ENCODE measurements at regions not wholly inside any gene's neighbourhood (a gene's known extent, or its start where the extent isn't known, plus 50 kb on each side); places are given as distances from the start of the nearest gene placed in this dataset.

DNA sequence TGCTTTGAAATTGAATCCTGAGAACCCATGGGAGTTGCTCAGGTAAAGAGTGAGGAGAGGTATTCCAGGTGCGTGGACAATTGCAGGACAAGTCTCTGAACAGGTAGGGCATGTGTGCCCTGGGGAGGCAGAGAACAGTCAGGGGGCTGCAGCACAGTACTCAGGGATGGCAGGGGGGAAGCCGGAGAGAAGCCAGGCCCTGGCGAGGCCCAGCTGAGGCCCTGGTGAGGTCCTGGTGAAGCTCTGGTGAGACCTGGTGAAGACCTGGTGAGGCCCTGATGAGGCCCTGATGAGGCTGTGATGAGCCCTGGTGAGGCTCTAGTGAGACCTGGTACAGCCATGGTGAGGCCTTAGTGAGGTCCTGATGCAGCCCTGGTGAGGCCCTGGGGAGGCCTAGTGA, 155.5 kb upstream of the GDF10 start:
- TF ChIP-seq, protein P1, sequence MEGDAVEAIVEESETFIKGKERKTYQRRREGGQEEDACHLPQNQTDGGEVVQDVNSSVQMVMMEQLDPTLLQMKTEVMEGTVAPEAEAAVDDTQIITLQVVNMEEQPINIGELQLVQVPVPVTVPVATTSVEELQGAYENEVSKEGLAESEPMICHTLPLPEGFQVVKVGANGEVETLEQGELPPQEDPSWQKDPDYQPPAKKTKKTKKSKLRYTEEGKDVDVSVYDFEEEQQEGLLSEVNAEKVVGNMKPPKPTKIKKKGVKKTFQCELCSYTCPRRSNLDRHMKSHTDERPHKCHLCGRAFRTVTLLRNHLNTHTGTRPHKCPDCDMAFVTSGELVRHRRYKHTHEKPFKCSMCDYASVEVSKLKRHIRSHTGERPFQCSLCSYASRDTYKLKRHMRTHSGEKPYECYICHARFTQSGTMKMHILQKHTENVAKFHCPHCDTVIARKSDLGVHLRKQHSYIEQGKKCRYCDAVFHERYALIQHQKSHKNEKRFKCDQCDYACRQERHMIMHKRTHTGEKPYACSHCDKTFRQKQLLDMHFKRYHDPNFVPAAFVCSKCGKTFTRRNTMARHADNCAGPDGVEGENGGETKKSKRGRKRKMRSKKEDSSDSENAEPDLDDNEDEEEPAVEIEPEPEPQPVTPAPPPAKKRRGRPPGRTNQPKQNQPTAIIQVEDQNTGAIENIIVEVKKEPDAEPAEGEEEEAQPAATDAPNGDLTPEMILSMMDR (IDR thresholded peaks at IDR 0.05): no peak
- TF ChIP-seq POLR2A (IDR thresholded peaks at IDR 0.05): no peak

Data from vagina (tissue), 2 donors.